ENCODE measurements at regions not wholly inside any gene's neighbourhood (a gene's known extent, or its start where the extent isn't known, plus 50 kb on each side); places are given as distances from the start of the nearest gene placed in this dataset.

GRCh38 chr5:34502581-34502980 is 153.5 kb upstream of the RAI14 start:
- Histone ChIP-seq H3K27me3 (no peaks in the 10 kb centered on the region), H3K27ac (no peak overlapping the region), H3K4me1 (ENCODE audit: insufficient read depth) (peaks cover 3% of the 10 kb centered on the region), H3K9me3 (no peaks in the 10 kb centered on the region), H3K4me3 (no peak overlapping the region), H3K36me3 (no peaks in the 10 kb centered on the region)
- TF ChIP-seq POLR2A (IDR thresholded peaks at IDR 0.05) = no peak
- no peak for TF ChIP-seq EP300 (IDR thresholded peaks at IDR 0.05)
- TF ChIP-seq CTCF (IDR thresholded peaks at IDR 0.05) = no peak
- WGBS, 3 donors = 88 to 95% (median 89%) methylated on average over 7 of the region's 7 CpGs
- DNase-seq = no peak
- intact Hi-C loops (cut with DNase I) = no loop called here

GRCh38 chr5:34503379-34504253 is 152.5 kb upstream of the RAI14 start:
- Histone ChIP-seq H3K4me1 (ENCODE audit: insufficient read depth) (peaks cover 3% of the 10 kb centered on the region), H3K27me3 (no peaks in the 10 kb centered on the region), H3K4me3 (no peak overlapping the region), H3K9me3 (no peaks in the 10 kb centered on the region), H3K36me3 (no peaks in the 10 kb centered on the region), H3K27ac (no peak overlapping the region)
- no peak for DNase-seq
- WGBS, 3 donors = 33 to 39% (median 36%) methylated on average over 7 of the region's 7 CpGs
- no peak for TF ChIP-seq POLR2A (IDR thresholded peaks at IDR 0.05)
- TF ChIP-seq EP300 (IDR thresholded peaks at IDR 0.05) = no peak
- TF ChIP-seq CTCF (IDR thresholded peaks at IDR 0.05) = no peak
- intact Hi-C loops (cut with DNase I) = no loop called here

GRCh38 chr5:34504967-34505366 is 151.2 kb upstream of the RAI14 start:
- no peak for DNase-seq
- Histone ChIP-seq H3K36me3 (no peaks in the 10 kb centered on the region), H3K9me3 (no peaks in the 10 kb centered on the region), H3K27ac (no peak overlapping the region), H3K27me3 (no peaks in the 10 kb centered on the region), H3K4me3 (no peak overlapping the region), H3K4me1 (ENCODE audit: insufficient read depth) (peaks cover 3% of the 10 kb centered on the region)
- intact Hi-C loops (cut with DNase I) = no loop called here
- TF ChIP-seq EP300 (IDR thresholded peaks at IDR 0.05) (no peak), CTCF (IDR thresholded peaks at IDR 0.05) (no peak), POLR2A (IDR thresholded peaks at IDR 0.05) (no peak)

- 68 to 82% (median 78%) methylated on average over 2 of the region's 2 CpGs for whole genome bisulfite sequencing, 3 donors
- TF ChIP-seq EP300 (IDR thresholded peaks at IDR 0.05) (no peak), POLR2A (IDR thresholded peaks at IDR 0.05) (no peak), CTCF (IDR thresholded peaks at IDR 0.05) (no peak)
- intact Hi-C loops (cut with DNase I) = no loop called here
- DNase-seq = no peak
- Histone ChIP-seq H3K9me3 (no peaks in the 10 kb centered on the region), H3K36me3 (no peaks in the 10 kb centered on the region), H3K27me3 (no peaks in the 10 kb centered on the region), H3K27ac (no peak overlapping the region), H3K4me1 (ENCODE audit: insufficient read depth) (peaks cover 3% of the 10 kb centered on the region), H3K4me3 (no peak overlapping the region)
Measured at GRCh38 chr5:34505731-34506130, 150.4 kb upstream of the RAI14 start.

Data from ovary (tissue), 7 donors.